H1 (cell line): ENCODE measurements at regions not wholly inside any gene's neighbourhood (a gene's known extent, or its start where the extent isn't known, plus 50 kb on each side); places are given as distances from the start of the nearest gene placed in this dataset.

Source experiments
- GABPA ChIP-seq: IDR thresholded peaks from 2 replicates; pipeline ENCODE4 v1.6.1; 2011; ENCODE audit warnings: mild to moderate bottlenecking, low read length, moderate library complexity, borderline replicate concordance; ENCODE audit not compliant: insufficient read depth
- RFX5 ChIP-seq: IDR thresholded peaks from 2 replicates; pipeline ENCODE4 v1.6.1; 2011; ENCODE audit warnings: low read depth, low read length, improper control_type of control experiment, borderline replicate concordance
- SIN3A ChIP-seq, 2 experiments: IDR thresholded peaks in 1 of 2; conservative IDR thresholded peaks in 1 of 2; 2 replicates each; pipeline ENCODE4 v1.6.1; 2011 to 2012; ENCODE audit warnings: low read length in 2 of 2, improper control_type of control experiment in 1 of 2, low read depth in 1 of 2, mild to moderate bottlenecking in 1 of 2
- TCF12 ChIP-seq: IDR thresholded peaks from 2 replicates; pipeline ENCODE4 v1.6.1; 2011; ENCODE audit warnings: low read depth, mild to moderate bottlenecking, low read length

- TF ChIP-seq SIN3A (conservative IDR thresholded peaks at IDR 0.05 in 1 of 2, IDR thresholded peaks at IDR 0.05 in 1 of 2; ENCODE audit: low read depth in 1 of 2, low read length in 2 of 2) (no peak), TCF12 (no peak), RFX5 (no peak), GABPA (no peak)
These were observed 180.0 kb upstream of the CCL2 start (continued) for GRCh38 chr17:34075076-34075475.
